Left lung (tissue), 4 donors: ENCODE measurements at regions not wholly inside any gene's neighbourhood (a gene's known extent, or its start where the extent isn't known, plus 50 kb on each side); places are given as distances from the start of the nearest gene placed in this dataset.

Experiments
- ATAC-seq: fragments of 200-7000 bp; cut with Tn5 transposase; one replicate; pipeline ENCODE4 v1.9.1; 2020; ENCODE audit warnings: moderate library complexity
- DNase-seq, 4 donors: peaks; one replicate each; pipeline ENCODE4 v3.0.0-alpha.2; 2013 to 2020
- H3K27ac ChIP-seq, 2 donors: fragments of 200-600 bp; sonication (generic) in 1 of 2; one replicate each; pipeline versions ENCODE4 v1.5.0 to v1.8.0; 2020 to 2021
- H3K27me3 ChIP-seq, 2 donors: fragments of 200-600 bp; sonication (generic) in 1 of 2; one replicate each; pipeline versions ENCODE4 v1.5.0 to v1.8.0; 2020 to 2021
- H3K36me3 ChIP-seq, 2 donors: fragments of 200-600 bp; sonication (generic) in 1 of 2; one replicate each; pipeline versions ENCODE4 v1.5.0 to v1.8.0; 2020 to 2021
- H3K4me1 ChIP-seq, 2 donors: fragments of 200-600 bp; one replicate each; pipeline ENCODE4 v1.8.0; 2021
- H3K4me3 ChIP-seq, 2 donors: fragments of 200-600 bp; sonication (generic) in 1 of 2; one replicate each; pipeline versions ENCODE4 v1.5.0 to v1.8.0; 2020 to 2021; ENCODE audit warnings: mild to moderate bottlenecking in 1 of 2
- H3K9me3 ChIP-seq, 2 donors: fragments of 200-600 bp; sonication (generic) in 1 of 2; one replicate each; pipeline versions ENCODE4 v1.5.0 to v1.8.0; 2020 to 2021
- intact Hi-C, 2 donors: fragments of 100-400 bp; cut with DNase I; formaldehyde crosslinking; loops; one replicate each; pipeline versions ENCODE4 v1.11.2 to v1.14.2; 2022
- TF ChIP-seq, protein P1 (sequence below), 2 donors: fragments of 200-600 bp; sonication (generic) in 1 of 2; IDR thresholded peaks; one replicate each; pipeline versions ENCODE4 v1.5.0 to v1.8.0; 2021; ENCODE audit warnings: antibody characterized with exemption in 2 of 2
- donor health status: DM: no; HTN: yes; CAD: no.
- donor health status: DM: no; HTN: no; CAD: no.

DNA sequence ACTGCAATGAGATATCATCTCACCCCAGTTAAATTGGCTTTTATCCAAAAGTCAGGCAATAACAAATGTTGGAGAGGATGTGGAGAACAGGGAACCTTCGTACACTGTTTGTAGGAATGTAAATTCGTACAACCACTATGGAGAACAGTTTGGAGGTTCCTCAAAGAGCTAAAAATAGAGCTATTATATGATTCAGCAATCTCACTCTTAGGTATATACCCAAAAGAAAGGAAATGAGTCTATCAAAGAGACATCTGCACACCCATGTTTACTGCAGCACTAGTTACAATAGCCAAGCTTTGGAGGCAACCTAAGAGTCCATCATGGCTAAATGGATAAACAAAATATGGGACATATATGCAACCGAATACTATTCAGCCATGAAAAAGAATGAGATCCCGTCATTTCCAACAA is 68.0 kb upstream of the HES1 start:
- intact Hi-C loops: no loop called here
- DNase-seq (no peak), ATAC-seq (no peak)

DNA sequence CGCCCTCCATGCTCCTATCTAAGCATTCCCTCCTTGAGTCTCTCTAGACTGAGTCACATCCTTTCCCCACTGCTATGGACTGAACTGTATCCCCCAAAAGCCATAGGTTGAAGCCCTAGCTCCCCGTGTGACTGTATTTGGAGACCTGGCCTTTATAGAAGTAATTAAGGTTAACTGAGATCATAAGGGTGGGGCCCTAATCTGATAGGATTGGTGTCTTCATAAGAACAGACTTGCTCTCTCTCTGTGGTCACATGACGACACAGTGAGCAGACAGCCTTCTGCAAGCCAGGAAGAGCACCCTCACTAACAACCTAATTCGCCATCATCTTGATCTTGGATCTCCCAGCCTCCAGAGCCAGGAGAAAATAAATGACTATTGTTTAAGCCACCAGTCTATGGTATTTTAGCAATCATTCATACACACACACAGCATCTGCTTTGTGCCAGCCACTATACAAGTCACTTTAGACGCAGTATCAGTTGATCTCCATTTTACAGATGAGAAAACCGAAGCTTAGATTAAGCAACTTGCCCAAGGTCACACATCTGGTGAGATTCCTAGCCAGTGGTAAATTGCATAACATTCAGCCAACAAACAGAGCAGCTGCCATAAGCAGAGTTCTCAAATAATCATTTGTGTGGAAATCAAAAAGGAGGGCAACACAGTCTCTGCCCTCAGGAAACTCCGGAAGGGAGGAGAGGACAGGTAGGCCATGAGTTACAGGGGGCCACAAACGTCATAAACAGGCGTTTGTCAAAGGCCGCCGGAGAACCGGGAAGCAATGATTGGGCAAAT is 66.3 kb upstream of the HES1 start:
- TF ChIP-seq, protein P1, sequence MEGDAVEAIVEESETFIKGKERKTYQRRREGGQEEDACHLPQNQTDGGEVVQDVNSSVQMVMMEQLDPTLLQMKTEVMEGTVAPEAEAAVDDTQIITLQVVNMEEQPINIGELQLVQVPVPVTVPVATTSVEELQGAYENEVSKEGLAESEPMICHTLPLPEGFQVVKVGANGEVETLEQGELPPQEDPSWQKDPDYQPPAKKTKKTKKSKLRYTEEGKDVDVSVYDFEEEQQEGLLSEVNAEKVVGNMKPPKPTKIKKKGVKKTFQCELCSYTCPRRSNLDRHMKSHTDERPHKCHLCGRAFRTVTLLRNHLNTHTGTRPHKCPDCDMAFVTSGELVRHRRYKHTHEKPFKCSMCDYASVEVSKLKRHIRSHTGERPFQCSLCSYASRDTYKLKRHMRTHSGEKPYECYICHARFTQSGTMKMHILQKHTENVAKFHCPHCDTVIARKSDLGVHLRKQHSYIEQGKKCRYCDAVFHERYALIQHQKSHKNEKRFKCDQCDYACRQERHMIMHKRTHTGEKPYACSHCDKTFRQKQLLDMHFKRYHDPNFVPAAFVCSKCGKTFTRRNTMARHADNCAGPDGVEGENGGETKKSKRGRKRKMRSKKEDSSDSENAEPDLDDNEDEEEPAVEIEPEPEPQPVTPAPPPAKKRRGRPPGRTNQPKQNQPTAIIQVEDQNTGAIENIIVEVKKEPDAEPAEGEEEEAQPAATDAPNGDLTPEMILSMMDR (IDR thresholded peaks at IDR 0.05): no peak
- DNase-seq: no peak
- H3K9me3 ChIP-seq: no peaks in the 10 kb centered on the region
- H3K36me3 ChIP-seq: no peaks in the 10 kb centered on the region
- peaks cover 4 to 34% of the 10 kb centered on the region in 2 donors for H3K4me1 ChIP-seq
- H3K27ac ChIP-seq: peak overlapping the region in 1 of 2 donors; percentile 79
- no peak overlapping the region for H3K4me3 ChIP-seq
- intact Hi-C loops: no loop called here
- peaks cover 0 to 27% of the 10 kb centered on the region in 2 donors for H3K27me3 ChIP-seq
- no peak for ATAC-seq

More for the DNA sequence above, 68.0 kb upstream of the HES1 start:
- no peak overlapping the region for H3K4me3 ChIP-seq
- peaks cover 4 to 34% of the 10 kb centered on the region in 2 donors for H3K4me1 ChIP-seq
- H3K27ac ChIP-seq: no peak overlapping the region
- peaks cover 0 to 27% of the 10 kb centered on the region in 2 donors for H3K27me3 ChIP-seq
- TF ChIP-seq, protein P1 (IDR thresholded peaks at IDR 0.05): no peak
- H3K36me3 ChIP-seq: no peaks in the 10 kb centered on the region
- no peaks in the 10 kb centered on the region for H3K9me3 ChIP-seq

DNA sequence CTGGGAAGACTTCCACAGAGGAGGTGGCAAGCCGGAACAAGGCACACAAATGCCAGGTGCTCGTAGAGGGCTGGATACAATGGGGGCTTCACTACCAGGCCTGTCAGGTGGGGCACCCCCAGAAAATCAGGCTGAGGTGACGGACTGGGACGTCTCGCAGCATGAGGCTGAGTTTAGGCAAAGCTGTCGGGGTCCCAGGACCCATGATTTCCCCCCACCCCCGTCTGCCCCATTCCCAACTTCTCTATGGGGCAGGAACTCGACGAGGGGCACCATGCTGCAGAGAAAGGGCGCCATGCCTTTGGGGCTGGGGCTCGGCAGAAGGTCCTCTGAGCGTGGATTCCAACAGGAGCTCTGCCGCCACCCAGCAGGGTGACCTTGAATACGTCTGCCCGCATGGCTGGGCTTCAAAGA is 65.7 kb upstream of the HES1 start:
- H3K27ac ChIP-seq: peak overlapping the region in 1 of 2 donors; percentile 79
- H3K4me3 ChIP-seq: peak overlapping the region; percentile 30 to 41
- no peaks in the 10 kb centered on the region for H3K9me3 ChIP-seq
- peaks cover 0 to 27% of the 10 kb centered on the region in 2 donors for H3K27me3 ChIP-seq
- ATAC-seq (no peak), DNase-seq (no peak)
- intact Hi-C loops: no loop called here
- H3K4me1 ChIP-seq: peaks cover 4 to 34% of the 10 kb centered on the region in 2 donors
- TF ChIP-seq, protein P1 (IDR thresholded peaks at IDR 0.05): no peak
- H3K36me3 ChIP-seq: no peaks in the 10 kb centered on the region

DNA sequence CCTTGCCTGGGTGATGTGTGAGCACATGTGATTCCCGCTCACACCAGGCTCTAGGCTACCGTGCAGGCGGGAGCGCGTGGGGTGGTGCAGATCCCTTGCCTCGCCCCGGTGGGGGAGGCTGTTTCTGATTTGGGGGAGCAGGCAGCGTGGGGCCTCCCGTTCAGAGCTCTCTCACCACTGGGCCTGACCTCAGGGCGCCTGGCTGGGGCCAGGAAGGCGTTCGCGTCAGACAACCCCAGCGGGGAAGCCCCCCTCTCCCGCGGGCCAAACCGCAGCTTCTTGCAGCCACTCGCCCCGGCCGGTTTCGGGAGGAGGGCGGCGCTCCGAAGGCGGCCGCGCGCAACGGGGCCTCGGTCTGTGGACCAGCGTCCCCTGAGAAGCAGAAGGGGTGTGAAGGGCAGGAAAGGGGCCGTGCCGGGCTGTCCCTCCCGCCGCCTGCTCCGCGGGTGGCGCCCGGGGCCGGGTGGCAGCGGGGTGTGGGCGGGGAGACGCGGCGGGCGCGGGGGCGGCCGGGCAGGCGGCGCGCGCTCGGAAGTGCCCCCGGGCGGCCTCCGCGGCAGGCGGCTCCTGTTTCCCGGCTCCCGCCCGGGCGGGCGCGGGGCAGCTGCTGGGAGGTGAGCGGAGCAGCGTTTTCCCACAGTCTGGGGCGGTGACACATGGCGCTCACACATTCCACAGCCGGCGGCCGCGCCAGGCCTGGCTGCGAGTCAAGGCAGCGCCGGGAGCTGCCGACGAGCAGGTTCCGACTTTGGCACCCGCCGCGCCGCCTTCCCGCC is 65.1 kb upstream of the HES1 start:
- DNase-seq (peak; percentile 77 to 95 (median 88)), ATAC-seq (peak; percentile 83)
- TF ChIP-seq, protein P1 (IDR thresholded peaks at IDR 0.05): no peak
- Histone ChIP-seq H3K36me3 (no peaks in the 10 kb centered on the region), H3K27ac (peak overlapping the region; percentile 37 to 79), H3K4me3 (peak overlapping the region; percentile 30 to 41), H3K4me1 (peaks cover 4 to 34% of the 10 kb centered on the region in 2 donors), H3K9me3 (no peaks in the 10 kb centered on the region), H3K27me3 (peaks cover 0 to 27% of the 10 kb centered on the region in 2 donors)
- intact Hi-C loops: no loop called here

DNA sequence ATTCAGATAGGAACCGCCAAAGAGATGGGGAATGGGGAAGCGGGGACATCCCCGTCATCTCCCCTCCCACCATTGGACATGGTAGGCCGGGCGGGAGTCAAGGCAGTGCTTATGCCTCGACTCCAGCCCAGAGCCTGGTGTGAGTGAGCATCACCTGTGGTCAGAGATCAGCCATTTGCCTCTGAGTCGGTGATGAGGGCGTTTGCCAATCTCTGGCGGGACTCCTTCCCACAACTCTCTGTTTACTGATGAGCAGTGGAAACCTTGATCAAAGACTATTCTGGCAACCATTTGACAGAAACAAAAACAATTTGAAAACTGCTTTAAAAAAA is 63.9 kb upstream of the HES1 start:
- H3K9me3 ChIP-seq: no peaks in the 10 kb centered on the region
- intact Hi-C loops: no loop called here

More for the DNA sequence above, 63.9 kb upstream of the HES1 start:
- no peak overlapping the region for H3K27ac ChIP-seq
- ATAC-seq: no peak
- DNase-seq: peak in 1 of 4 donors; percentile 31
- H3K27me3 ChIP-seq: peaks cover 0 to 27% of the 10 kb centered on the region in 2 donors
- no peak overlapping the region for H3K4me3 ChIP-seq
- H3K36me3 ChIP-seq: no peaks in the 10 kb centered on the region
- TF ChIP-seq, protein P1 (IDR thresholded peaks at IDR 0.05): no peak
- H3K4me1 ChIP-seq: peaks cover 4 to 34% of the 10 kb centered on the region in 2 donors
